Stimulated activated CD4-positive, alpha-beta T cell treated with anti-CD3 and anti-CD28 coated beads, TNF-alpha, amount 100 ng/mL, for 24 hours (primary cell): ENCODE measurements at regions not wholly inside any gene's neighbourhood (a gene's known extent, or its start where the extent isn't known, plus 50 kb on each side); places are given as distances from the start of the nearest gene placed in this dataset.
A peak's percentile ranks its signal among the peaks of the same experiment; 100 is the strongest.

ENCODE experiments used
- DNase-seq, 3 experiments: peaks; one replicate each; pipeline ENCODE4 v3.0.0-alpha.2; 2020; ENCODE audit warnings: low read depth in 3 of 3

- DNase-seq: no peak
Observed at GRCh38 chr3:168307893-168308292, 212.2 kb upstream of the GOLIM4 start.

- DNase-seq: no peak
Observed at GRCh38 chr3:168295027-168295426, 199.3 kb upstream of the GOLIM4 start.

GRCh38 chr3:168292296-168292695 lies 196.6 kb upstream of the GOLIM4 start:
- no peak for DNase-seq

DNA sequence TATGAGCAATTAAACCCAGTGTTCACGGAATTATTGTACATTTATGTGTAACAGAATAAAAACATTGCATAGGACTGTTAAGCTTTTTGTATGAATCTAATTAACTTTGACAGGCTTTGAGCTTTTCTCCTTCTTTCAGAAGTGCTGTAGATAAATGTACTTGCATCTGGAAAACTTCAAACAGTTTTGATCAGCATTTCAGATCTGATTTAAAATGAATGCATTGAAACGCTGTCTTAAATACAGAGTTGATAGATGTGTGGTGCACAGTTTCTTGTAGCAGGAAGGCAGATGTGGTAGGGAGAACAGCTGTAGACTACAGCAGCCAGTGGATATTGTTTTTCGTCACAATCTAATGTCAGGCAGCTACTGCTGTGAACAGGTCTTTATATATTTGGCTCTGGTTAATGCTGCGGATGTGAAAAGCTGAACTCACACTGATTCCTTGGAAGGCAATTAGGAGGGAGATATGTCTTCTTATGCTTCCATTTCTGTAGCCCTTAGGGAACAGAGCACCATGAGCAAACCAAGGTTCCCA lies 193.8 kb upstream of the GOLIM4 start:
- DNase-seq: no peak

GRCh38 chr3:168288511-168289401 lies 193.0 kb upstream of the GOLIM4 start:
- no peak for DNase-seq

DNA sequence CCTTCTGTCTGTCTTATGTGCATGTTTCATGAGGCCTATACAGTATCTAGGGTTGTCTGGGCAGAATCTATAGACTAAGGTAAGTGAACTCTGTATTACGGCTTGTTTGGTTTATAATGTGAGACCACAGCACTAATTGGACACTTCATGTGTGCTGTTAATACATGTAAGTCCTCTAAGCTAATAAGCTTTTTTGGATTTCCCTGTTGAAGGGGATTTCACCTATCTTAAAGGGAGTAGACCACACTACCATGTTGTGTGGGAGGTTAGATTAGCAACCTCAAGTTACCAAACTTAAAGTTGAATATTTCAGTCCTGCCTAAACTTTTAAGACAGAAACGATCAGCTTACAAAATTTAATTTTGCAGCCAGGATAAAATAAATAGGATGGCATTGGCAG lies 189.8 kb upstream of the GOLIM4 start:
- DNase-seq: no peak

DNA sequence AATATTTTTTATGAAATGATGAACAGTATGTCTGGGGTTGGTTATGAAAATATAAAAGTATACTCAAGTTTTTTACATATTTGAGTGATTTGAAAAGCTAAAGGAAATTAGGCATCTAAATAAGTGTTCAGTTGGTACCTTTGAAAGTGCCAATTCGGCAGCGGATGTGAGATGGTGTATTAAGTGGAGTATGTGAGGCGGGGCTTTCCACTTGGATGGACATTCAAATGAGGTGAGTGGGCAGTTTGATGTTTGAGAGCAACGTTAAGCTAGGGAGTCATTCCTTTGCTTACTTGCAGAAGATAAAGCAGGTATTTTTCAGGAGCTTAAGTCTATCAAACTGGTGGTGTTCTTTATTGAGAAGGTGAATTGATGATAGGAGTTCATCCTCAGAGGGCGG lies 189.0 kb upstream of the GOLIM4 start:
- no peak for DNase-seq

- no peak for DNase-seq
Observed at GRCh38 chr3:168275662-168276061, 179.9 kb upstream of the GOLIM4 start.

DNA sequence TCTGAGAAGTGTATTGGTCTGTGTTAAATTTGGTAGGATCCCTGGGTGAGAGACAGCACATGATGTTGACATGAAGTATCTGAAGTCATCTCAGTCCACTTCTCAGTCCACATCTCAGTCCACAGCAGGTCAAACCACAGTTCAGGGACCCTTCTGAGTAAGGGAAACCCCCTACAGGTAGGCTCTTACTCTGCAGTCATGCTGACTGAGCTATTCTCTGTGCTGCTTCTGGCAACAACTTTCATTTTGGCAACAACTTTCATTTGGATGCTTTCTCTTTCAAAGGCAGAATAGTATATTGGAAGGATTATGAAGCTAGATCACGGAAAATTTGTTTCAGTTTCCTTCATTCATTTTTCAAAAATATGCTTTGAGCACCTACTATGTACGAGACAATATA lies 178.2 kb upstream of the GOLIM4 start:
- no peak for DNase-seq

DNA sequence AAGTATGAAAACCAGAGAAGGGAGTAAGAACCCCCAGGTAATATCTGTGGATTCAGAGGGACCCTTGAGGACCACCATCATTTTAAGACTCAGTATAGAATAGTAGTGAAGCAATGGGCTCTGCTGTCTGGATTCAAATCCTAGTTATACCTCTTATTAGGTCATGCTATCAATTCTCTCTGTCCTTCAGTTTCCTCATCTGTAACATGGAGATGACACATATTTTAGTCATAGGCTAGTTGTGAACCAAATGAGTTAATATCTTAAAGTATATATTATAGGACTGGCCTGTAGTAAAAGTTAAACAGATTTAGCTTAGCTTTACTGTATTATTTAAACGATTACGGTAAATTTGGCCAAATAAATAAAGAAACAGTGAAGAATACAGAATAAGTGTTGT lies 177.3 kb upstream of the GOLIM4 start:
- DNase-seq: no peak

- DNase-seq: no peak
Observed at GRCh38 chr3:168272343-168272985, 176.7 kb upstream of the GOLIM4 start.

DNA sequence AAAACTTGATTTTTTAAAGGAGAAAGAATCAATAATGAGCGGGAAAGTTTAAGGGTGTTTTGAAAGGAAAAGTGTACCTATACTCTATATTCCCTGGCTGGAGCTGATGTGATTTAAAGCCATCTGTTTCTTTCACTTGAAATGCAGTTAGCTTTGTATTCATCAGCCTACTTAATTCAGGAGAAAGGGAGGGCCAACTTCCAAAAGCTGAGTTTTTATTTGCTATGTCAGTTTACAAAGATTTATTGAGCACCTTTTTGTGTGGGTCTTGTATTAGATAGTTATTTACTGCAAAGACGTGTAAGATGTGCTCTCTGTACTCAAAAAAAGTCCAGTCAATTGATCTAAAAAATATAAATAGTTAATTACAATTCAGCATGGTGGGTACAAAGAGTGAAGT lies 176.2 kb upstream of the GOLIM4 start:
- DNase-seq: no peak

GRCh38 chr3:168269001-168269400 lies 173.3 kb upstream of the GOLIM4 start:
- no peak for DNase-seq

DNA sequence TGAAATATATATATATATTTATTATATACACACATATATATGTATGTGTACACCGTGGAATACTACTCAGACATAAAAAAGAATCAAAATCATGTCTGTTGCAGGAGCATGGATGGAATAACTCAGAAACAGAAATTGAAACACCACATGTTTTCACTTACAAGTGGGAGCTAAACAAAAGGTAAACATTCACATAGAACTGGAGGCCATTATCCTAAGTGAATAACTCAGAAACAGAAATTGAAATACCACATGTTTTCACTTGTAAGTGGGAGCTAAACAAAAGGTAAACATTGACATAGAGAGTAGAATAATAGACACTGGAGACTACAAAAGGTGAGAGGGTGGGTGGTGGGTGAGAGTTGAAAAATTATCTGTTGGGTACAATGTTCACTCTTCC lies 171.5 kb upstream of the GOLIM4 start:
- DNase-seq: no peak

- no peak for DNase-seq
Observed at GRCh38 chr3:168266335-168266734, 170.6 kb upstream of the GOLIM4 start.

DNA sequence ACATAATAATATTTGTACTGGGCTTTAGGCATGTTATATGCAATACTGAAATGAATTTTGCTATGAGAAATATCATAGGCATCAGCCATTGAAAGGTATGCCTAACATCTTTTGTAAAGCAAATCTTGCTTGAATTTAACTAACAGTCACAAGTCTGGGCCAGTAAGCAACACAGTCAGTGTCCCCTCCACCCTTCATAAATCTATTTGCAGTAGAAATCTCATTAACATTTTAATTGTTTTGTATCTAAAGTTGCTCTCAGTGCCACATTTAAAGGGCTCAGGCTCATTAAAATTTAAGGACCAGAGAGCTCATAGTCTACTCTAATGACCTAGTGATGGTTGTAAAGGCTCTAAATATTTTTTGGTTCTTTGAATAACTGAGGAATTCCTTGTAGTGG lies 167.2 kb upstream of the GOLIM4 start:
- no peak for DNase-seq

GRCh38 chr3:168260859-168261258 lies 165.1 kb upstream of the GOLIM4 start:
- DNase-seq: no peak

DNA sequence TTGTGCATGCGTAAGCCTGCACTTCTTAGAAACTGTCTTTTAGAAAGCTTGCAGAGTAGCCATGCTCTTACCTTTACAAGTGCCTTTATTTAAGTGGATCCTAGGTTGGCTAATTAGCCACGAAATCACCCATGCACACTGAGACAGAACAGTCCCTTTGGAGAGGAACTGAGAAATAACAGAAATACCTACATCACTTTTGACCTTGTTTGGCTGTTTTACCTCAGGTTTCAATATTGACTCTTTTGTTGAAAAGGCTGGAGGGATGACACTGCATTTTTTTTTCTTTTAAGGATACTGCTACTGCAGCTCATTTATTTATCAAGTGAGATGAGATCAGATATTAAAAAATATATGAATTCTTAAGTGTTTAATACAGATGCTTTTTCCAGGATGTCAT lies 155.6 kb upstream of the GOLIM4 start:
- DNase-seq: no peak

GRCh38 chr3:168250415-168250861 lies 154.7 kb upstream of the GOLIM4 start:
- no peak for DNase-seq

DNA sequence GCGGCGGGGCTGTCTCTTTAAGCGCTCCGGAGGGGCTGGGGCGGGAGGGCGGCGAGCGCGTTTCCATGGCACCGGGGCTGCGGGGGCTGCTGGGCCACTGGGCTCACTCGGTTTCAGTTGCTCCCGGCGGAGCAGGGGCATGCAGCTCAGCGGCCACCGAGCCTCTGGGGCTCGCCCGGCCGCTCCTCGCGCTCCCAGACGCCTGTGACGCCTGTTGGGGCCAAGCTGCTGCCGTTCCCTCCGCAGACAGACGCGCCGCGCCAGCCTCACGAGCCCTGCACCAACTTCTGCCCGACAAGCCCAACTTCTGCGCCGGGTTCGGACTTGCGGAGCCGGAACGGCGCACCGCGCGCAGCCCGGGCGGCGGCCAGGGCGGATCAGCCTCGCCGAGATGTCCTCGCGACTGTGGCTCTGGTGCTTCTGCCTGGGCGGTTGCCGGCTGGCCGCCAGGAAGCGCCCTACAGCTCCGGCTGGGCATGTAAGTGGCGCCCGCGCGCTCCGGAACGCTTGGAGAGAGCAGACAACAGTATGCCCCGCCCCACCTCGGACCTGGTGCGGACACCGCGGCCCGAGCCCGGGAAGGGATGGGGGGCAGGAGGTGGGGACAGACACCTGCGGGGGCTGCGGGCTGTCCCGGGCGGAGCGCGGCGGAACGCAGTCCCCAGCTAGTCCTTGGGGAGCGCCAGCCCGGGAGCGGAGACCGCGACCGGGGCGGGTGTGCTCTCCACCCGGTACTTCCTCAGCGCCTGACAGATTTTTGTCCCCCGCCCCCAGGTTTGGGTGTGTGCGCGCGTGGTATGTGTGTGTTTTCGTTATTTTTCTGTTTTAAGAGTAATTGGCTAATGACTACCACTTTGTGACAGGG lies 154.1 kb upstream of the GOLIM4 start:
- DNase-seq: peak in 1 of 3 experiments; percentile 7

DNA sequence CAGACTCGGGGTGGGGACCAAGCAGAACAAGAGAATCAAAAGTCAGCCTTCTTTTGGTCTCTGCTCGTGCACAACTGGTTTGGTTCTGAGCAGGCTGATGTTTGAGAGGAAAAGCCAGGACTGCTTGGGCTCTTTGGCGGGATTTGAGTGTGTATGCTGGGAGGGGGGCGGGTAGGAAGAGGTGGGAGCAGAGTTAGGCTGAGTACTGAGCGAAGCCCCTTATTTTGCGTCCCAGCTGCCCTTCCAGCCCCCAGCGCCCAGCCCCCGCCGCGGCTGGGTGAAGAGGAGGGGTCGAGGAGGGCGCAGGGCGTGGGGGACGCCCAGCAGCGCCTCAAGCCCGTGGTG lies 153.5 kb upstream of the GOLIM4 start:
- no peak for DNase-seq
